HFFc6 (cell line): ENCODE measurements at regions not wholly inside any gene's neighbourhood (a gene's known extent, or its start where the extent isn't known, plus 50 kb on each side); places are given as distances from the start of the nearest gene placed in this dataset.

Experiments
- DNase-seq: peaks from one replicate; pipeline ENCODE4 v3.0.0-alpha.2; 2018
- H3K27ac Mint-ChIP-seq: 2 replicates; pipeline ENCODE4 v1.8.0; 2020; ENCODE audit warnings: mild to moderate bottlenecking, mixed read lengths
- H3K27me3 Mint-ChIP-seq: 2 replicates; pipeline ENCODE4 v1.8.0; 2021; ENCODE audit warnings: mild to moderate bottlenecking, moderate library complexity, mixed read lengths; ENCODE audit not compliant: insufficient read depth
- H3K36me3 Mint-ChIP-seq: 2 replicates; pipeline ENCODE4 v1.8.0; 2021; ENCODE audit warnings: low read depth, mixed read lengths
- H3K4me1 Mint-ChIP-seq: 2 replicates; pipeline ENCODE4 v1.8.0; 2020; ENCODE audit warnings: low read depth, mixed read lengths
- H3K4me3 Mint-ChIP-seq: 2 replicates; pipeline ENCODE4 v1.8.0; 2020; ENCODE audit warnings: mild to moderate bottlenecking, moderate library complexity, mixed read lengths
- H3K9me3 Mint-ChIP-seq: 2 replicates; pipeline ENCODE4 v1.8.0; 2020; ENCODE audit warnings: mild to moderate bottlenecking, mixed read lengths
- TF ChIP-seq, protein P1 (sequence below): fragments of 200-600 bp; sonication (generic); IDR thresholded peaks from 2 replicates; pipeline ENCODE4 v1.5.0; 2021; ENCODE audit warnings: antibody characterized with exemption, mild to moderate bottlenecking

DNA sequence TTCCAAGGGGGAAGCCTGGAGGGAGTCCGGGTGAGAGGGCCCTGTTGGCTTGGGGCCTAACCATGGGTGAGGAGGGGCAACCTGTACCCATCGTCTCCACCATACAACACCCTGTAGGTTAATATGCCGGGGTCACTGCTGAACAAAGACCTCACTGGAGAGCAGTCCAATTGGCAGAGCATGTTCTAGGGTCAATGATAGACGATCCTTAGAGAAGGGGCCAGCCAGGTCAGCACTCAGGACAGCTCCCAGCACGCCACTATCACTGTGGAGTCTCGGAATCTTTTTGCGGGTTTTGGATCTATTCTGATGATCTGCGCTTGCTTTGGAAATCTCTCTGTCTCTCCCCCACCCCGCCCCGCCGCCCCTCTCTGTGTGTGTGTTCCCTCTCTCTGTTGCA, 218.4 kb upstream of the MVB12B start:
- no peaks in the 10 kb centered on the region for H3K36me3 Mint-ChIP-seq
- H3K4me1 Mint-ChIP-seq, result peaks cover 1% of the 10 kb centered on the region; the same call in 1 of the 2 replicates

DNA sequence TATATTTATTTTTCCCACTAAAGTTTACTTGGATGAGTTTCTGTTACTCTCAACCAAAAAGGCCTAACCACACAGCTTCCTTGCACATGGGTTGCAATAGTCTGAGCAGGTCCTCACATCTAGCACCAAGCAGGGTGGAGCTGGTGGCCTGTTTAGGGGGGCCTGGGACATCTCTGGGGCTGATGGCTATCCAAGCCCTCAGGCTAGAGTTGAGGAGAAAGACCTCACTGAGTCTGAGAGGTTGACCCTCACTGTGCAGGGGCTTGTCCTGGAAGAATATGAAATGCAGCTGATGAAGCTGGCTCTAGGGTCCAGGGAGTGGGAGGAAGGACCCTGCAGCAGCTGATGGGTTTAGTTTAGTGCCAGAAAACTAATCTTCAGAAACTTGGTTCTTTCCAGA, 217.1 kb upstream of the MVB12B start:
- H3K9me3 Mint-ChIP-seq, result peaks cover 6% of the 10 kb centered on the region; the same call in 1 of the 2 replicates

More for the DNA sequence above, 218.4 kb upstream of the MVB12B start:
- H3K27ac Mint-ChIP-seq, result no peak overlapping the region
- TF ChIP-seq, protein P1, sequence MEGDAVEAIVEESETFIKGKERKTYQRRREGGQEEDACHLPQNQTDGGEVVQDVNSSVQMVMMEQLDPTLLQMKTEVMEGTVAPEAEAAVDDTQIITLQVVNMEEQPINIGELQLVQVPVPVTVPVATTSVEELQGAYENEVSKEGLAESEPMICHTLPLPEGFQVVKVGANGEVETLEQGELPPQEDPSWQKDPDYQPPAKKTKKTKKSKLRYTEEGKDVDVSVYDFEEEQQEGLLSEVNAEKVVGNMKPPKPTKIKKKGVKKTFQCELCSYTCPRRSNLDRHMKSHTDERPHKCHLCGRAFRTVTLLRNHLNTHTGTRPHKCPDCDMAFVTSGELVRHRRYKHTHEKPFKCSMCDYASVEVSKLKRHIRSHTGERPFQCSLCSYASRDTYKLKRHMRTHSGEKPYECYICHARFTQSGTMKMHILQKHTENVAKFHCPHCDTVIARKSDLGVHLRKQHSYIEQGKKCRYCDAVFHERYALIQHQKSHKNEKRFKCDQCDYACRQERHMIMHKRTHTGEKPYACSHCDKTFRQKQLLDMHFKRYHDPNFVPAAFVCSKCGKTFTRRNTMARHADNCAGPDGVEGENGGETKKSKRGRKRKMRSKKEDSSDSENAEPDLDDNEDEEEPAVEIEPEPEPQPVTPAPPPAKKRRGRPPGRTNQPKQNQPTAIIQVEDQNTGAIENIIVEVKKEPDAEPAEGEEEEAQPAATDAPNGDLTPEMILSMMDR, result no peak
- no peak overlapping the region for H3K4me3 Mint-ChIP-seq
- no peak for DNase-seq
- H3K9me3 Mint-ChIP-seq, result peaks cover 6% of the 10 kb centered on the region; the same call in 1 of the 2 replicates
- peaks cover 35% of the 10 kb centered on the region for H3K27me3 Mint-ChIP-seq

DNA sequence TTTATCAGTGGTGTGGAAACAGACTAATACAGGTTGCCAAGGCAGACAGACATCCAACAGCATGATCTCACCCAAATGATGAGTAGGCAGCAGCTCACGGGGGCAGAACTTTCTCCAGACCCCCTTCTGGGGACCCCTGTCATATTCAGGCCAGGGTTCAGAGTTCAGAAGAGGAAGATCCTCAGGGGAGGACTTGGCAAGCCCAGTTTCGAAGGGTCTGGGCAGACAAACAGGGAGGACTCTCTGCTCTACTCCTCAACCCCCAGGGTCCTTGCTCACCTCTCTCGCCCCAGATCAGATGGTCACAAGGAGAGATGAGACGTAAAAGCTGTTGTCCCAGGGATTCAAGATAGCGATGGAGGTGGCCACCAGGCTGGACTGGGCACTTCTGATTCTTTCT, 215.1 kb upstream of the MVB12B start:
- Mint-ChIP-seq H3K36me3 (no peaks in the 10 kb centered on the region), H3K27me3 (peaks cover 55% of the 10 kb centered on the region), H3K9me3 (peaks cover 6% of the 10 kb centered on the region; the same call in 1 of the 2 replicates), H3K4me1 (no peaks in the 10 kb centered on the region), H3K27ac (no peak overlapping the region), H3K4me3 (no peak overlapping the region)
- no peak for DNase-seq
- TF ChIP-seq, protein P1, result no peak

More for the DNA sequence above, 217.1 kb upstream of the MVB12B start:
- Mint-ChIP-seq H3K27ac (no peak overlapping the region), H3K4me1 (no peaks in the 10 kb centered on the region), H3K36me3 (no peaks in the 10 kb centered on the region), H3K27me3 (peaks cover 43% of the 10 kb centered on the region), H3K4me3 (no peak overlapping the region)
- no peak for DNase-seq
- TF ChIP-seq, protein P1, result no peak

DNA sequence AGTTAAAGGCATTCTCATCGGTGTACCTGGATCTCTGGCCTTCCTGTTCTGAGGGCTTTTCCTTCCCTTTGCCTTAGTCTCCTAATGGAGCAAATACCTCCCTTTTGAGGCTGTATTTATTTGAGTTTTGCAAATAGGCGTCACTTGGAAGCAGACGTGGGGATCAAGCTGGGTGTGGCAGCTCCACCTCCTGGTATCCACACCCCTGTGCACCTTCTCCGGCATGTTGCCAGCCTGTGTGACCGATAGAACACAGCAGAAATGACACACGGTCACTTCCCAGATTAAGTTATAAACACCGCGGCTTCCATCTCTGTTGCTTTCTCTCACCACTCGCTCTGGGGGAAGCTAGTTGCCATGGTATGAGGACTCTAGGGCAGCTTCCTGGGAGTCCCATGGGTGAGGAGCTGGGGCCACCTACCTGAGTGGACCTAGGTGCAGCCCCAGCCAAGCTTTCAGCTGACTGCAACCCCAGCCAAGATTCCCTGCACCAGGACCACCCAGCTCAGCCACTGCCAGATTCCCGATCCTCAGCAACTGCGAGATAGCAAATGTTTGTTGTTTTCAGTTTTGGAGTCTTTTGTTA, 214.4 kb upstream of the MVB12B start:
- H3K27ac Mint-ChIP-seq, result no peak overlapping the region
- no peaks in the 10 kb centered on the region for H3K4me1 Mint-ChIP-seq
- H3K27me3 Mint-ChIP-seq, result peaks cover 58% of the 10 kb centered on the region
- TF ChIP-seq, protein P1, result no peak
- DNase-seq, result no peak
- H3K4me3 Mint-ChIP-seq, result no peak overlapping the region
- peaks cover 6% of the 10 kb centered on the region; the same call in 1 of the 2 replicates for H3K9me3 Mint-ChIP-seq
- H3K36me3 Mint-ChIP-seq, result no peaks in the 10 kb centered on the region

DNA sequence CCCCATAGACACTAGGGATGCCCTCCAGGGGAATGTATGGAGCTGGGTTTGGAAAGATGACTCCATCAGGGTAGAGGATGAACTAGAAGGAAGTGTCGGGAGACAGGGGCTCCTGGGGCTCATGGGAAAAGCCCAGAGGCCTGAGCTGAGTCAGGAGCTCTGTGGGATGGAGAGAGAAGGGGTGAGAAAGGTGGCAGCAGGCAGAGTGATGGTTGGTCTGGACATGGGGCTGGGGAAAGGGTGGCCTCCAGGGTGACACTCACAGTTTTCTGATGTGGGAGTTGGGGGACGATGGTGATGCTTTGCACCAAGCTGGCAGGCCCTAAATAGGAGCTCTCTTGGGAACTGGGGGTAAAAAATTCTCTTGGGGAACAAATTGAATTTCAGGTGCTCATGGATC, 213.5 kb upstream of the MVB12B start:
- no peaks in the 10 kb centered on the region for H3K4me1 Mint-ChIP-seq

More for the DNA sequence above, 213.5 kb upstream of the MVB12B start:
- Mint-ChIP-seq H3K27me3 (peaks cover 60% of the 10 kb centered on the region), H3K27ac (no peak overlapping the region), H3K9me3 (peaks cover under 1% of the 10 kb centered on the region; the same call in 1 of the 2 replicates), H3K4me3 (no peak overlapping the region), H3K36me3 (no peaks in the 10 kb centered on the region)
- DNase-seq, result no peak
- TF ChIP-seq, protein P1, result no peak
